ENCODE measurements at regions not wholly inside any gene's neighbourhood (a gene's known extent, or its start where the extent isn't known, plus 50 kb on each side); places are given as distances from the start of the nearest gene placed in this dataset.

DNA sequence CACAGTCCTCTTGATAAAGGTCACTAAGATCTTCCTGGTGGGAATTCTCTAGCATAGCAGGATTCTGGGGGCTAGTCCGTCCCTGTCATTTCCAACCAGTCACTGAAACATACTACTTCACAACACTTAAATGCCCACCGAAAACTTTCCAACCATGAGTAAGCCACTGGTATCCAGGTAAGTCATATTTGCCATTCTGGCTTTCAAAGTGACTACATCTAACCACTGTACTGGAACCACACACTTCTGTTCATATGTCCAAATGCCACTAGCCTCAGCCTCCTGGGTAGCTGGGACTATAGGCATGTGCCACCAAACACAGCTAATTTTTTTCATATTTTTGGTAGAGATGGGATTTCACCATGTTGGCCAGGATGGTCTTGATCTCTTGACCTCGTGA is 64.3 kb upstream of the VANGL1 start:
- intact Hi-C loops (cut with DNase I; ENCODE audit: low total_unique reads) (no loop called here), in situ Hi-C loops (cut with MboI; ENCODE audit: low sequenced_read_pairs in 4 of 4) (no loop called here)
- DNase-seq (no peak), ATAC-seq (no peak)
- Histone ChIP-seq H3K27me3 (no peaks in the 10 kb centered on the region), H3K9me3 (peaks cover 0 to 5% (median 0%) of the 10 kb centered on the region in 3 donors), H3K4me3 (no peak overlapping the region), H3K36me3 (no peaks in the 10 kb centered on the region), H3K27ac (no peak overlapping the region), H3K4me1 (no peaks in the 10 kb centered on the region)
- no peak for TF ChIP-seq POLR2A (IDR thresholded peaks at IDR 0.05)
- TF ChIP-seq, protein P1, sequence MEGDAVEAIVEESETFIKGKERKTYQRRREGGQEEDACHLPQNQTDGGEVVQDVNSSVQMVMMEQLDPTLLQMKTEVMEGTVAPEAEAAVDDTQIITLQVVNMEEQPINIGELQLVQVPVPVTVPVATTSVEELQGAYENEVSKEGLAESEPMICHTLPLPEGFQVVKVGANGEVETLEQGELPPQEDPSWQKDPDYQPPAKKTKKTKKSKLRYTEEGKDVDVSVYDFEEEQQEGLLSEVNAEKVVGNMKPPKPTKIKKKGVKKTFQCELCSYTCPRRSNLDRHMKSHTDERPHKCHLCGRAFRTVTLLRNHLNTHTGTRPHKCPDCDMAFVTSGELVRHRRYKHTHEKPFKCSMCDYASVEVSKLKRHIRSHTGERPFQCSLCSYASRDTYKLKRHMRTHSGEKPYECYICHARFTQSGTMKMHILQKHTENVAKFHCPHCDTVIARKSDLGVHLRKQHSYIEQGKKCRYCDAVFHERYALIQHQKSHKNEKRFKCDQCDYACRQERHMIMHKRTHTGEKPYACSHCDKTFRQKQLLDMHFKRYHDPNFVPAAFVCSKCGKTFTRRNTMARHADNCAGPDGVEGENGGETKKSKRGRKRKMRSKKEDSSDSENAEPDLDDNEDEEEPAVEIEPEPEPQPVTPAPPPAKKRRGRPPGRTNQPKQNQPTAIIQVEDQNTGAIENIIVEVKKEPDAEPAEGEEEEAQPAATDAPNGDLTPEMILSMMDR (IDR thresholded peaks at IDR 0.05 in 4 of 5, conservative IDR thresholded peaks at IDR 0.05 in 1 of 5) = no peak

DNA sequence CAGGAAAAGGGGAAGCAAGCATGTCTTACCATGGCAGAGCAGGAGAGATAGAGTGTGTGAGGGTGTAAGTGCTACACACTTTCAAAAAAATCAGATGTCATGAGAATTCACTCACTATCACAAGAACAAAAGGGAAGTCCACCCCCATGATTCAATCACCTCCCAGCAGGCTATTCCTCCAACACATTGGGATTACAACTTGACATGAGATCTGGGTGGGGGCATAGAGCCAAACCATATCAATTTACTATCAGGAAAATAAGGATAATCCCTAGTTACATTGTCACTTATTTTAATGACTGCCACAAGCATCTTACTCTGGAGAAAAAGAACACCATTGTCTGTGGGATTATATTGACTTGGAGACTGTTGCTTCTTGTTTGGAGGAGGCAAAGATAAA is 66.1 kb upstream of the VANGL1 start:
- Histone ChIP-seq H3K36me3 (no peaks in the 10 kb centered on the region), H3K4me1 (no peaks in the 10 kb centered on the region), H3K9me3 (peaks cover 0 to 5% (median 0%) of the 10 kb centered on the region in 3 donors), H3K4me3 (no peak overlapping the region), H3K27ac (no peak overlapping the region), H3K27me3 (no peaks in the 10 kb centered on the region)
- intact Hi-C loops (cut with DNase I; ENCODE audit: low total_unique reads) (no loop called here), in situ Hi-C loops (cut with MboI; ENCODE audit: low sequenced_read_pairs in 4 of 4) (no loop called here)
- DNase-seq = no peak
- TF ChIP-seq, protein P1 (IDR thresholded peaks at IDR 0.05 in 4 of 5, conservative IDR thresholded peaks at IDR 0.05 in 1 of 5) = no peak
- no peak for TF ChIP-seq POLR2A (IDR thresholded peaks at IDR 0.05)
- ATAC-seq = no peak

DNA sequence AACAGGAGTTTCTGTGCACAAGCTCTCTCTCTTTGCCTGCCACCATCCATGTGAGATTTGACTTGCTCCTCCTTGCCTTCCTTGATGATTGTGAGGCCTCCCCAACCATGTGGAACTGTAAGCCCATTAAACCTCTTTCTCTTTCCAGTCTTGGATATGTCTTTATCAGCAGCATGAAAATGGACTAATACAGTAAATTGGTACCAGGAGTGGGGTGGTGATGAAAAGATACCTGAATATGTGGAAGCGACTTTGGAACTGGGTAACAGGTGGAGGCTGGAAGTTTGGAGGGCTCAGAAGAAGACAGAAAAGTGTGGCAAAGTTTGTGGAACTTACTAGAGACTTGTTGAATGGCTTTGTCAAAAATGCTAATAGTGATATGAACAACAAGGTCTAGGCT is 69.1 kb upstream of the VANGL1 start:
- TF ChIP-seq POLR2A (IDR thresholded peaks at IDR 0.05) = no peak
- TF ChIP-seq, protein P1 (IDR thresholded peaks at IDR 0.05 in 4 of 5, conservative IDR thresholded peaks at IDR 0.05 in 1 of 5) = no peak
- intact Hi-C loops (cut with DNase I; ENCODE audit: low total_unique reads) (no loop called here), in situ Hi-C loops (cut with MboI; ENCODE audit: low sequenced_read_pairs in 4 of 4) (no loop called here)
- ATAC-seq (no peak), DNase-seq (no peak)
- Histone ChIP-seq H3K9me3 (peaks cover 0 to 5% (median 0%) of the 10 kb centered on the region in 3 donors), H3K27me3 (no peaks in the 10 kb centered on the region), H3K4me1 (no peaks in the 10 kb centered on the region), H3K36me3 (no peaks in the 10 kb centered on the region), H3K4me3 (no peak overlapping the region), H3K27ac (no peak overlapping the region)

DNA sequence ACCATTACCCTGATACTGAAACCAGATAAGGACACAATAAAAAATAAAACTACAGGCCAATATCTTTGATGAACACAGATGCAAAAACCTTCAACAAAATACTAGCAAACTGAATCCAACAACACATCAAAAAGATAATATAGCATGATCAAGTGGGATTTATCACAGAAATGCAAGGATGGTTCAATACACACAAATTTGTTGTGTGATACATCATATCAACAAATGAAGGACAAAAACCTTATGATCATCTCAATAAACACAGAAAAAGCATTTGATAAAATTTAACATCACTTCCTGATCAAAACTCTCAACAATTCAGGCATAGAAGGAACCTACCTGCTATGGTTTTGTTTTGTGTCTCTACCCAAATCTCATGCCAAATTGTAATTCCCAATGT is 74.3 kb upstream of the VANGL1 start:
- no peaks in the 10 kb centered on the region for H3K4me1 ChIP-seq
- H3K9me3 ChIP-seq = peaks cover 0 to 4% (median 0%) of the 10 kb centered on the region in 3 donors
- H3K36me3 ChIP-seq = no peaks in the 10 kb centered on the region
- intact Hi-C loops (cut with DNase I; ENCODE audit: low total_unique reads) = no loop called here
- peaks cover 0 to 19% (median 17%) of the 10 kb centered on the region in 3 donors for H3K27me3 ChIP-seq
- in situ Hi-C loops (cut with MboI; ENCODE audit: low sequenced_read_pairs in 4 of 4) = no loop called here
- no peak overlapping the region for H3K4me3 ChIP-seq
- no peak overlapping the region for H3K27ac ChIP-seq
- ATAC-seq (no peak), DNase-seq (no peak)
- no peak for TF ChIP-seq POLR2A (IDR thresholded peaks at IDR 0.05)
- TF ChIP-seq, protein P1 (IDR thresholded peaks at IDR 0.05 in 4 of 5, conservative IDR thresholded peaks at IDR 0.05 in 1 of 5) = no peak

DNA sequence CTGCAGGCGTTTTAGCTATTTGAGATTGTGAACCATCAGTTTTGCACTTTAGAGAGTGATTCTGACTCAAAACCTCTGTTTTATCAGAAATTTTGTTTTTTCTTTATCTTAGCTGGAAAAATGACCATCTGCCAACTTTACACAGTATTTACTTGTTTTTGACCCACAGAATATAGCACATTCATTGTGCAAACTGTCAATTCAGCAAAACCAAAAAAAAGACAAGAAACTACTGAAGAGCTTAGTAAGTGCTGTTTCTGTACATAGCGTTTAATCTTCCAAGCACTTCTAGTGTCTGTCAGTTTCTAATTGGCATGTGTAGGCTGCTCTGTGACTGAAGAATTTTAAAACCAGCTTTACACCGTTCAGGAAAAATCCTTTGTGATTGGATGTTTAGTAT is 76.0 kb upstream of the VANGL1 start:
- no peaks in the 10 kb centered on the region for H3K4me1 ChIP-seq
- peaks cover 0 to 21% (median 17%) of the 10 kb centered on the region in 3 donors for H3K27me3 ChIP-seq
- in situ Hi-C loops (cut with MboI; ENCODE audit: low sequenced_read_pairs in 4 of 4) = no loop called here
- TF ChIP-seq, protein P1 (IDR thresholded peaks at IDR 0.05 in 4 of 5, conservative IDR thresholded peaks at IDR 0.05 in 1 of 5) = no peak
- TF ChIP-seq POLR2A (IDR thresholded peaks at IDR 0.05) = no peak
- H3K4me3 ChIP-seq = no peak overlapping the region
- H3K36me3 ChIP-seq = no peaks in the 10 kb centered on the region
- no peak overlapping the region for H3K27ac ChIP-seq
- H3K9me3 ChIP-seq = peaks cover 0 to 4% (median 0%) of the 10 kb centered on the region in 3 donors
- DNase-seq (no peak), ATAC-seq (no peak)
- intact Hi-C loops (cut with DNase I; ENCODE audit: low total_unique reads) = no loop called here

Measured in gastrocnemius medialis (tissue), 4 donors.